Mesenchymal stem cell (in vitro differentiated cells and primary cell): ENCODE measurements at regions not wholly inside any gene's neighbourhood (a gene's known extent, or its start where the extent isn't known, plus 50 kb on each side); places are given as distances from the start of the nearest gene placed in this dataset.

Experiments
- DNase-seq: peaks from one replicate; pipeline ENCODE4 v3.0.0-alpha.2; 2013
- H2AFZ ChIP-seq: one replicate; pipeline ENCODE4 v1.6.1; 2013; ENCODE audit warnings: low read depth, mild to moderate bottlenecking, control low read depth, inconsistent platforms, low read length, moderate library complexity
- H2AK5ac ChIP-seq: 2 replicates; pipeline ENCODE4 v1.6.1; 2013; ENCODE audit warnings: low read length, moderate library complexity, mild to moderate bottlenecking, inconsistent platforms; ENCODE audit not compliant: severe bottlenecking
- H2BK120ac ChIP-seq: one replicate; pipeline ENCODE4 v1.6.1; 2013; ENCODE audit warnings: low read depth, mild to moderate bottlenecking, inconsistent platforms, low read length, moderate library complexity
- H2BK12ac ChIP-seq, 2 experiments: one replicate each; pipeline ENCODE4 v1.6.1; 2013; ENCODE audit warnings: inconsistent platforms in 2 of 2, low read length in 2 of 2, mild to moderate bottlenecking in 2 of 2, moderate library complexity in 2 of 2, control low read depth in 1 of 2
- H2BK15ac ChIP-seq: one replicate; pipeline ENCODE4 v1.6.1; 2013; ENCODE audit warnings: mild to moderate bottlenecking, low read depth, inconsistent platforms; ENCODE audit not compliant: poor library complexity, severe bottlenecking
- H2BK5ac ChIP-seq: 2 replicates; pipeline ENCODE4 v1.6.1; 2013; ENCODE audit warnings: low read depth, mild to moderate bottlenecking, low read length, control low read depth, inconsistent platforms; ENCODE audit not compliant: poor library complexity, severe bottlenecking
- H3K14ac ChIP-seq, 2 experiments: one replicate each; pipeline ENCODE4 v1.6.1; 2013; ENCODE audit warnings: inconsistent platforms in 2 of 2, low read length in 2 of 2, control low read depth in 1 of 2, mild to moderate bottlenecking in 1 of 2, moderate library complexity in 1 of 2
- H3K18ac ChIP-seq, 2 experiments: one replicate each; pipeline ENCODE4 v1.6.1; 2013; ENCODE audit warnings: inconsistent platforms in 2 of 2, low read length in 2 of 2, control low read depth in 1 of 2, low read depth in 1 of 2, mild to moderate bottlenecking in 1 of 2
- H3K23ac ChIP-seq, 2 experiments: one replicate each; pipeline ENCODE4 v1.6.1; 2013; ENCODE audit warnings: inconsistent platforms in 2 of 2, low read length in 2 of 2, mild to moderate bottlenecking in 2 of 2, moderate library complexity in 2 of 2, control low read depth in 1 of 2
- H3K27ac ChIP-seq: 2 replicates; pipeline ENCODE4 v1.5.1; 2013; ENCODE audit warnings: mild to moderate bottlenecking, moderate library complexity, low read length, control low read depth, inconsistent platforms; ENCODE audit not compliant: poor library complexity, severe bottlenecking
- H3K27me3 ChIP-seq, 2 experiments: 2 replicates each; pipeline versions ENCODE4 v1.6.1 to v1.7.0; 2013; ENCODE audit warnings: low read length in 2 of 2, mild to moderate bottlenecking in 2 of 2, moderate library complexity in 2 of 2, control low read depth in 1 of 2, inconsistent platforms in 1 of 2; ENCODE audit not compliant: control insufficient read depth in 1 of 2, insufficient read depth in 1 of 2
- H3K36me3 ChIP-seq, 2 experiments: 2 replicates each; pipeline versions ENCODE4 v1.6.1 to v1.7.0; 2013; ENCODE audit warnings: low read length in 2 of 2, control low read depth in 1 of 2, inconsistent platforms in 1 of 2, low read depth in 1 of 2, mild to moderate bottlenecking in 1 of 2; ENCODE audit not compliant: insufficient read depth in 2 of 2, control insufficient read depth in 1 of 2
- H3K4ac ChIP-seq, 2 experiments: one replicate each; pipeline ENCODE4 v1.6.1; 2013; ENCODE audit warnings: inconsistent platforms in 2 of 2, low read length in 2 of 2, mild to moderate bottlenecking in 2 of 2, moderate library complexity in 2 of 2, control low read depth in 1 of 2, low read depth in 1 of 2
- H3K4me1 ChIP-seq: 2 replicates; pipeline ENCODE4 v1.6.1; 2013; ENCODE audit warnings: low read depth, low read length, control low read depth; ENCODE audit not compliant: control insufficient read depth, insufficient read depth
- H3K4me2 ChIP-seq: 2 replicates; pipeline ENCODE4 v1.6.1; 2013; ENCODE audit warnings: low read length, mild to moderate bottlenecking, inconsistent platforms; ENCODE audit not compliant: poor library complexity, severe bottlenecking
- H3K4me3 ChIP-seq, 2 experiments: 2 replicates each; pipeline versions ENCODE4 v1.5.1 to v1.7.0; 2013; ENCODE audit warnings: low read length in 2 of 2, mild to moderate bottlenecking in 2 of 2, control low read depth in 1 of 2, low read depth in 1 of 2; ENCODE audit not compliant: insufficient read depth in 1 of 2
- H3K79me1 ChIP-seq: replicated peaks from 2 replicates; pipeline ENCODE4 v1.6.1; 2013; ENCODE audit warnings: mild to moderate bottlenecking, control low read depth, low read length, inconsistent platforms; ENCODE audit not compliant: poor library complexity, severe bottlenecking
- H3K9ac ChIP-seq: 2 replicates; pipeline ENCODE4 v1.7.0; 2013; ENCODE audit warnings: mild to moderate bottlenecking, low read length, moderate library complexity
- H3K9me3 ChIP-seq: 2 replicates; pipeline ENCODE4 v1.7.0; 2013; ENCODE audit warnings: mild to moderate bottlenecking, low read length; ENCODE audit not compliant: control insufficient read depth
- H4K8ac ChIP-seq: one replicate; pipeline ENCODE4 v1.6.1; 2013; ENCODE audit warnings: inconsistent platforms, mild to moderate bottlenecking, low read length, moderate library complexity
- H4K91ac ChIP-seq: one replicate; pipeline ENCODE4 v1.6.1; 2013; ENCODE audit warnings: mild to moderate bottlenecking, low read length, inconsistent platforms
- WGBS: methylation state at CpG from one replicate; pipeline ENCODE4 v1.1.7; 2013; ENCODE audit warnings: mixed read lengths; 5-methylcytosine and 5-hydroxymethylcytosine counted together

DNA sequence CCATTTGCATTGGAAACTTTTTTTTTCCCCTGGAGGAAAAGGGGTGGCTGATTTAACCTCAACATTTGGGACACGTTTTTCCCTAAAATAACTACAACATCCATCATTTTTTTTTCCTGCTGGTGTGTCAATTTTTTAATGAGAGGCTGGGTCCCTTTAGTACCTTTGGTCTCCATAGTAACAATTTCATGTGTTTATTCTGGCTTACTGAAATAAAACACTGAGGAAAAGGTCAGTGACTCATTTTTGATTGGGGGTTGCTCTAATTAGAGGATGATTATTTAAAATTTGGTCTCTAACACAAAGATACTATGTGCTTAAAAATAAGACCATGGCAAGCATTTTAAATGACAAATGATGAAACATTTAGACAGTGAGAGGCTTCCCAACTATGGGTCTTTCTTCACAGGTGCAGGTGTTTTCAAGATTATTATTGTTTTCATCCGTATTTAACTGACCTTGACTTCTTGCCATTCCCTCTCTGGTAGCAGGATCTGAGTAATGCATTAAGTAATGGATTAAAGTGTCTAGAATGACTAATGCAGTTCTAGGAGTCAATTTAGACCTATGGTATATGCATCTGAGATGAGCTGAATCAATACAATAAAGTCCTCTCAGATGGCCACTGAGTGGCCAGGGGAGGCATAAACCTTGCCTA is 406.4 kb downstream of the KCNRG start:
- Histone ChIP-seq H3K4me2 (peak overlapping the region; percentile 29), H3K4ac (no peak overlapping the region), H3K9ac (peak overlapping the region; percentile 78), H2AK5ac (no peak overlapping the region), H3K23ac (no peak overlapping the region), H2BK120ac (no peak overlapping the region), H2BK12ac (no peak overlapping the region), H3K27ac (no peak overlapping the region), H4K91ac (no peak overlapping the region), H3K79me1 (no peaks in the 10 kb centered on the region), H3K14ac (no peak overlapping the region), H4K8ac (no peak overlapping the region), H2AFZ (no peak overlapping the region), H3K4me1 (peaks cover 8% of the 10 kb centered on the region), H3K36me3 (no peaks in the 10 kb centered on the region), H3K4me3 (peak overlapping the region in 1 of 2 experiments; percentile 30), H2BK5ac (no peak overlapping the region), H3K27me3 (no peaks in the 10 kb centered on the region), H3K9me3 (no peaks in the 10 kb centered on the region), H3K18ac (no peak overlapping the region), H2BK15ac (no peak overlapping the region)
- DNase-seq: no peak
- no CpG with 5 or more reads among the region's 2 CpGs for WGBS

- Histone ChIP-seq H3K4ac (no peak overlapping the region), H2BK15ac (no peak overlapping the region), H3K9me3 (no peaks in the 10 kb centered on the region), H3K79me1 (no peaks in the 10 kb centered on the region), H4K8ac (no peak overlapping the region), H3K27me3 (no peaks in the 10 kb centered on the region), H3K4me3 (no peak overlapping the region), H3K36me3 (no peaks in the 10 kb centered on the region), H2BK5ac (no peak overlapping the region), H3K9ac (peak overlapping the region; percentile 78), H2AK5ac (peak overlapping the region; percentile 71), H2BK120ac (no peak overlapping the region), H3K4me2 (peak overlapping the region; percentile 29), H3K18ac (no peak overlapping the region), H3K27ac (no peak overlapping the region), H4K91ac (no peak overlapping the region), H3K14ac (no peak overlapping the region), H2BK12ac (peak overlapping the region in 1 of 2 experiments; percentile 61), H3K4me1 (peaks cover 8% of the 10 kb centered on the region), H3K23ac (no peak overlapping the region), H2AFZ (no peak overlapping the region)
- no peak for DNase-seq
- WGBS: 97% methylated on average over 9 of the region's 12 CpGs
These were observed 407.2 kb downstream of the KCNRG start for GRCh38 chr13:50422181-50423148.

GRCh38 chr13:50424993-50425392 is 409.7 kb downstream of the KCNRG start:
- Histone ChIP-seq H2BK15ac (no peak overlapping the region), H2AK5ac (no peak overlapping the region), H3K4me2 (no peak overlapping the region), H3K4me1 (peaks cover 8% of the 10 kb centered on the region), H3K23ac (no peak overlapping the region), H3K79me1 (no peaks in the 10 kb centered on the region), H3K4me3 (no peak overlapping the region), H3K9me3 (no peaks in the 10 kb centered on the region), H3K18ac (no peak overlapping the region), H3K27me3 (no peaks in the 10 kb centered on the region), H3K27ac (no peak overlapping the region), H2AFZ (no peak overlapping the region), H4K91ac (no peak overlapping the region), H2BK12ac (no peak overlapping the region), H3K9ac (no peak overlapping the region), H4K8ac (no peak overlapping the region), H3K36me3 (no peaks in the 10 kb centered on the region), H3K14ac (no peak overlapping the region), H3K4ac (no peak overlapping the region), H2BK120ac (no peak overlapping the region), H2BK5ac (no peak overlapping the region)
- no peak for DNase-seq
- 100% methylated on average over 2 of the region's 2 CpGs for WGBS

GRCh38 chr13:50425772-50426171 is 410.5 kb downstream of the KCNRG start:
- no peak overlapping the region for H3K23ac ChIP-seq
- peaks cover 6% of the 10 kb centered on the region for H3K4me1 ChIP-seq
- H3K4me3 ChIP-seq: no peak overlapping the region
- no peak overlapping the region for H4K91ac ChIP-seq
- H2AFZ ChIP-seq: no peak overlapping the region
- no peak overlapping the region for H2BK5ac ChIP-seq
- H3K9me3 ChIP-seq: no peaks in the 10 kb centered on the region
- H3K36me3 ChIP-seq: no peaks in the 10 kb centered on the region
- H3K79me1 ChIP-seq: no peaks in the 10 kb centered on the region
- no peak overlapping the region for H3K9ac ChIP-seq
- DNase-seq: no peak
- H3K27ac ChIP-seq: no peak overlapping the region
- H2AK5ac ChIP-seq: no peak overlapping the region
- no peaks in the 10 kb centered on the region for H3K27me3 ChIP-seq
- no peak overlapping the region for H3K4ac ChIP-seq
- H4K8ac ChIP-seq: no peak overlapping the region
- no peak overlapping the region for H3K18ac ChIP-seq
- no peak overlapping the region for H2BK15ac ChIP-seq
- no peak overlapping the region for H3K4me2 ChIP-seq
- peak overlapping the region in 1 of 2 experiments; percentile 24 for H2BK12ac ChIP-seq
- H2BK120ac ChIP-seq: no peak overlapping the region
- no peak overlapping the region for H3K14ac ChIP-seq
